WI38 (cell line): ENCODE measurements at regions not wholly inside any gene's neighbourhood (a gene's known extent, or its start where the extent isn't known, plus 50 kb on each side); places are given as distances from the start of the nearest gene placed in this dataset.

Experiments
- H3K4me3 ChIP-seq: 2 replicates; pipeline ENCODE4 v1.5.1; 2011; ENCODE audit warnings: low read depth, mild to moderate bottlenecking, control low read depth, low read length
- CTCF ChIP-seq: IDR thresholded peaks from 2 replicates; pipeline ENCODE4 v1.5.1; 2012; ENCODE audit warnings: low read depth, mild to moderate bottlenecking, control low read depth, low read length

GRCh38 chr6:40755046-40755681 lies 168.0 kb upstream of the LRFN2 start:
- no peak for TF ChIP-seq CTCF
- no peak overlapping the region for H3K4me3 ChIP-seq

GRCh38 chr6:40754461-40755045 lies 167.4 kb upstream of the LRFN2 start:
- TF ChIP-seq CTCF, result no peak
- no peak overlapping the region for H3K4me3 ChIP-seq

- TF ChIP-seq CTCF, result no peak
- H3K4me3 ChIP-seq, result no peak overlapping the region
These were observed 166.7 kb upstream of the LRFN2 start for GRCh38 chr6:40753675-40754448.

GRCh38 chr6:40753048-40753447 lies 165.9 kb upstream of the LRFN2 start:
- no peak for TF ChIP-seq CTCF
- no peak overlapping the region for H3K4me3 ChIP-seq

GRCh38 chr6:40744835-40745234 lies 157.7 kb upstream of the LRFN2 start:
- H3K4me3 ChIP-seq, result no peak overlapping the region
- TF ChIP-seq CTCF, result no peak

GRCh38 chr6:40743690-40744446 lies 156.7 kb upstream of the LRFN2 start:
- no peak for TF ChIP-seq CTCF
- no peak overlapping the region for H3K4me3 ChIP-seq
